ENCODE measurements at regions not wholly inside any gene's neighbourhood (a gene's known extent, or its start where the extent isn't known, plus 50 kb on each side); places are given as distances from the start of the nearest gene placed in this dataset.
"Not testable (repeated sequence)": the region's sequence is repeated elsewhere in the genome, so short reads cannot be mapped to it uniquely, and the experiment has no call there.

DNA sequence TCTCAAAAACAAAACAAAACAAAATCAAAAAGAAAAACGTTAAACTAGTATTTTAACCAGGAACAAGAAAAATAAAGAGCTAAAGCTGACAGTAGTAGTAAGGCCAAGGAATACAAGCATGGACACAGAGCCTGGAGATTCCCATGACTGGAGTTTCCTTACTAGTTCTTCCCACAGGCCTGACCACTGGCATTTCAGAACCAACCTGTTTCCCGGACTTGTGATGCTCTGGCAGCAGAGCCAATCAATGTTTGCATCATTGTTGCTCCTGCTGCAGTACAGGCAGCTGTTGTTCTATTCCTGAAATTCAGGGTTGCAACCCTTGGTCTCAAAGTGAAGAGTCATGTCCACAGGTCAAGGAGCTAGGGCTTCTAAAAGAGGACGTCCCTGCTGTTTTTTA lies 111.3 kb upstream of the WARS2 start:
- TF ChIP-seq, protein P1, sequence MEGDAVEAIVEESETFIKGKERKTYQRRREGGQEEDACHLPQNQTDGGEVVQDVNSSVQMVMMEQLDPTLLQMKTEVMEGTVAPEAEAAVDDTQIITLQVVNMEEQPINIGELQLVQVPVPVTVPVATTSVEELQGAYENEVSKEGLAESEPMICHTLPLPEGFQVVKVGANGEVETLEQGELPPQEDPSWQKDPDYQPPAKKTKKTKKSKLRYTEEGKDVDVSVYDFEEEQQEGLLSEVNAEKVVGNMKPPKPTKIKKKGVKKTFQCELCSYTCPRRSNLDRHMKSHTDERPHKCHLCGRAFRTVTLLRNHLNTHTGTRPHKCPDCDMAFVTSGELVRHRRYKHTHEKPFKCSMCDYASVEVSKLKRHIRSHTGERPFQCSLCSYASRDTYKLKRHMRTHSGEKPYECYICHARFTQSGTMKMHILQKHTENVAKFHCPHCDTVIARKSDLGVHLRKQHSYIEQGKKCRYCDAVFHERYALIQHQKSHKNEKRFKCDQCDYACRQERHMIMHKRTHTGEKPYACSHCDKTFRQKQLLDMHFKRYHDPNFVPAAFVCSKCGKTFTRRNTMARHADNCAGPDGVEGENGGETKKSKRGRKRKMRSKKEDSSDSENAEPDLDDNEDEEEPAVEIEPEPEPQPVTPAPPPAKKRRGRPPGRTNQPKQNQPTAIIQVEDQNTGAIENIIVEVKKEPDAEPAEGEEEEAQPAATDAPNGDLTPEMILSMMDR (IDR thresholded peaks at IDR 0.05; ENCODE audit: insufficient read depth, low read depth, low read length, missing control alignments) = no peak
- H3K4me3 ChIP-seq (ENCODE audit: low read depth, low read length) = no peak overlapping the region
- DNase-seq (ENCODE audit: low read depth) = no peak

DNA sequence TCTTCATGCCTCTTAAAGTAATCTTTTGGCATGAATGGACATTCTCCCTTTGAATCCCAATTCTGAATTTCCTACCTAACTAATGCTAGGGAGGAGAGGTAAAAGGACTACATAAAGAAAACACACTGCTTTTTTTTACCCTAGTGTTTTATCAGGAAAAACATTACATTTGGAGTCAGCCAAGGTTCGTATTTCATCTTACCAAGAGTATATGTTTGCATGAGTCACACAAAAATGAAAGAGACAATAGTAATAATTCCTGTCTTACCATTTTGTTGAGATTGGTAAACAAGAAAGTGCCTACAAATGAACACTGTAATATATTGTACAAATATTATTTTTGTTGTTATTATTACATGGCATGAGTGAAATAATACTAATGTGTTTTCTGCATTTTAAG lies 112.9 kb upstream of the WARS2 start:
- TF ChIP-seq, protein P1 (IDR thresholded peaks at IDR 0.05; ENCODE audit: insufficient read depth, low read depth, low read length, missing control alignments) = no peak
- no peak for DNase-seq (ENCODE audit: low read depth)
- no peak overlapping the region for H3K4me3 ChIP-seq (ENCODE audit: low read depth, low read length)

DNA sequence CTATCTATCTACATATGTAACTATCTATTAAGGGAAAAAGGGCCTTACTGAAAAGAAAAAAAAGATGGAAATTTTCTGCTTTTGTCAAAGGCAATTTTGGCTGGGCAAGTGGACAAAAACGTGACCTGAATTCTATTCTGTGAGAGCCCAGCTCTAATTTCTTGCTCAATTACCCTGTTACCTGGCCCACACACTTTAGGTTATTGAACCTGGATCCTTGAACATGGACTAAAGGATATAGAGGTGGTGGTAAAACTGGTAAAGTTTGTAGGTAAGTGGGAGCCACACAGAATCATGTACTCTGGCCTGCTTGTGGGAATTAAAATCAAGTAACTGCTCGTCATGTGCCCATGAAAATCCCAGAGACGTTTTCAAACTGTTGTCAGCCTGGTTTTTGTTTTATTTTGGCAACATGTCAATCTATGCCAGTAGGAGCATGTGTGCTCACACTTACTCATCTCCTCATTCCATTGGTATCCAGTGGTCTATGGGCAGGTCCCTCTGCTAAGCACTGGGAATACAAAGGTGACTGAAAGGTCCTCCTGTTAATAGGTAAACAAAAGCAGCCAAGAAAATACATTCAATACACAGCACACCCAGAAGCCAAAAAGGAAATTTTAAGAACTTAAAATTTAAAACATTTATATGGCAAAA lies 113.7 kb upstream of the WARS2 start:
- no peak overlapping the region for H3K4me3 ChIP-seq (ENCODE audit: low read depth, low read length)
- TF ChIP-seq, protein P1 (IDR thresholded peaks at IDR 0.05; ENCODE audit: insufficient read depth, low read depth, low read length, missing control alignments) = no peak
- DNase-seq (ENCODE audit: low read depth) = no peak

DNA sequence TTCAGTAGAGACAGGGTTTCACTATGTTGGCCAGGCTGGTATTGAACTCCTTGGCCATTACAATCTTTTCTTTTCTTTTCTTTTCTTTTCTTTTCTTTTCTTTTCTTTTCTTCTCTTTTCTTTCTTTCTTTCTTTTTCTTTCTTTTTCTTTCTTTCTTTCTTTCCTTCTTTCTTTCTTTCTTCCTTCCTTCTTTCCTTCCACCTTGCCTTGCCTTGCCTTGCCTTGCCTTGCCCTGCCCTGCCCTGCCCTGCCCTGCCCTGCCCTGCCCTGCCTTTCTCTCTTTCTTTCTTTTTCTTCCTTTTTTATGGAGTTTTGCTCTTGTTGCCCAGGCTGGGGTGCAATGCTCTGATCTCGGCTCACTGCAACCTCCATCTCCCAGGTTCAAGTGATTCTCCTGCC lies 112.5 kb upstream of the HAO2 start:
- not testable (repeated sequence) for H3K4me3 ChIP-seq (ENCODE audit: low read depth, low read length); DNase-seq (ENCODE audit: low read depth)

DNA sequence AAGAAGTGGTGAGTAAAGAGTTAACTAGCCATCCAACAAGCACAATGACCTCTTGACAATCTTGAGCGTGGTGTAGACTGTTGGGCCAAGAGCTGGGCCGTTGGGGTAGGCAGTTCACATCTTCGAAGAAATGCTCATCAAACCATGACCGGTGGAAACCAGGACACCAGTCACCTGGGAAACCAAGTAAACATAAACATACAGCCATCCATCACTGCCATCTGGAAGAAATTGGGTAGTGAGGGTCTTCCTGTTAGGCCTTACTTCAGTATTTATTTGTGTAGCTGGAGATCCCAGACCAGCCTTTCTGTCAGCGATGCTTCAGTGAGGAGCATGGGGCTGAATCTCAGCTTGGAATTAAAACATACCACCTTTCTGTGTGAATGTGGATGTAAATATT lies 108.1 kb upstream of the HAO2 start:
- TF ChIP-seq, protein P1 (IDR thresholded peaks at IDR 0.05; ENCODE audit: insufficient read depth, low read depth, low read length, missing control alignments) = no peak
- H3K4me3 ChIP-seq (ENCODE audit: low read depth, low read length) = no peak overlapping the region
- DNase-seq (ENCODE audit: low read depth) = no peak

DNA sequence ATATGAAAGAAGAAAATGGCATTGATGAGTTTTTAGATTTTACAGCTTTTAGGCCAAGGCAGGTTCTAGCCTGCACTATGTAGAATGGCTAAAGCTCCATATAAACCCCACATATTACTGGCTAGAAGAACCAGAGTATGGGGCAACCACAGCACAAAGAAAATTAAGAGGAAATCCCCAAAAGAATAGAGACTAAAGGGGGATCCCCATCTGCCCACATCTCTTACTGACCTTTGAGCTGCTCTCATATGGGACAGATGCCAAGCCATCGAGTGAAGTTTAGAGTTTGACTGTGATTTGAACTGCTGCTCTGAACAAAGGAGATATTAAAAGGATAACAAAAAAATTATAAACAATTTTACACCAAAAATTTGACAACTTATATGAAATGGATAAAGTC lies 102.2 kb upstream of the HAO2 start:
- H3K4me3 ChIP-seq (ENCODE audit: low read depth, low read length) = no peak overlapping the region
- TF ChIP-seq, protein P1 (IDR thresholded peaks at IDR 0.05; ENCODE audit: insufficient read depth, low read depth, low read length, missing control alignments) = no peak
- DNase-seq (ENCODE audit: low read depth) = peak; percentile 75

DNA sequence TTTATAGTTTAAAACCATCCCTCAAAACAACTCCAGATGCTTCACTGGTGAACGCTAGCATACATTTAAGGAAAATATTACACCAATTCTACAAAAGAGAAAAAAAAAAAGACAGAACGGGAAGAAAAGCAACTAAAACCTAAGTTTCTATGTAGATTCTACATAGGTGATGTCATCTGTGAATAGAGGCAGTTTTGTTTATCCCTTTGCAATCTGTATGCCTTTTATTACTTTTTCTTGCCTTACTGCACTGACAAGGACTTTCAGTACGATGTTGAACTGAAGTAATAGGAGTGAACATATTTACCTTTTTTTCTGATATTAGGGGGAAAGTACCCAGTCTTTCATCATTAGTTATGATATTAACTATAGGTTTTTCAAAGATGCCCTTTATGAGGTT lies 101.7 kb upstream of the HAO2 start:
- DNase-seq (ENCODE audit: low read depth) = peak; percentile 5
- TF ChIP-seq, protein P1 (IDR thresholded peaks at IDR 0.05; ENCODE audit: insufficient read depth, low read depth, low read length, missing control alignments) = no peak
- H3K4me3 ChIP-seq (ENCODE audit: low read depth, low read length) = no peak overlapping the region

DNA sequence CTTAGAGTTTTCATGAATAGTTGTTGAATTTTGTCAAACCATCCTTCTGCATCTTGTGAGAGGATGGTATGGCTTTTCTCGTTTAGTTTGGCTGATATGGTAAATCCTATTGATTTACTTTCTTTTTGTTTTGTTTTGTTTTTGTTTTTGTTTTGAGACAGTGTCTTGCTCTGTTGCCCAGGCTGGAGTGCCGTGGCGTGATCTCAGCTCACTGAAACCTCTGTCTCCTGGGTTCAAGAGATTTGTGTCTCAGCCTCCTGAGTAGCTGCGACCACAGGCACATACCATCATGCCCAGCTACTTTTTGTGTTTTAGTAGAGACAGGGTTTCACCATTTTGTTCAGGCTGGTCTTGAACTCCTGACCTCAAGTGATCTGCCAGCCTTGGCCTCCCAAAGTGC lies 101.3 kb upstream of the HAO2 start:
- not testable (repeated sequence) for H3K4me3 ChIP-seq (ENCODE audit: low read depth, low read length)
- peak; percentile 38 for DNase-seq (ENCODE audit: low read depth)

Data from GM12865 (cell line).